Pancreas (tissue), 10 donors: ENCODE measurements at regions not wholly inside any gene's neighbourhood (a gene's known extent, or its start where the extent isn't known, plus 50 kb on each side); places are given as distances from the start of the nearest gene placed in this dataset.

ENCODE experiments used
- ATAC-seq, 4 donors: fragments of 200-7000 bp; cut with Tn5 transposase; one replicate each; pipeline versions ENCODE4 v1.8.0 to v1.9.1; 2020; ENCODE audit warnings: mild to moderate bottlenecking in 4 of 4, moderate library complexity in 4 of 4
- DNase-seq, 6 donors: peaks; one replicate each; pipeline ENCODE4 v3.0.0-alpha.2; 2020
- FAIRE-seq: peaks from 2 replicates; lab custom pipeline; 2012; peaks lifted over from hg19 to GRCh38; lab: Jason Lieb, UNC
- H3K27ac ChIP-seq, 4 donors: fragments of 200-600 bp; sonication (generic); 1 replicate in 3 of 4; 2 replicates in 1 of 4; pipeline versions ENCODE4 v1.5.0 to v1.8.0; 2020
- H3K27me3 ChIP-seq, 4 donors: fragments of 200-600 bp; one replicate each; pipeline ENCODE4 v1.8.0; 2021
- H3K36me3 ChIP-seq, 3 donors: fragments of 200-600 bp; sonication (generic) in 1 of 3; one replicate each; pipeline versions ENCODE4 v1.5.0 to v1.8.0; 2020 to 2021
- H3K4me1 ChIP-seq, 3 donors: fragments of 200-600 bp; one replicate each; pipeline ENCODE4 v1.8.0; 2021
- H3K4me3 ChIP-seq, 4 donors: fragments of 200-600 bp; sonication (generic) in 2 of 4; one replicate each; pipeline versions ENCODE4 v1.5.0 to v1.8.0; 2020 to 2021
- H3K9me3 ChIP-seq, 4 donors: fragments of 200-600 bp; one replicate each; pipeline ENCODE4 v1.8.0; 2021
- CTCF ChIP-seq, 4 donors: fragments of 200-600 bp; sonication (generic) in 3 of 4; IDR thresholded peaks; one replicate each; pipeline versions ENCODE4 v1.5.0 to v1.8.0; 2021; ENCODE audit warnings: antibody characterized with exemption in 4 of 4
- WGBS, 2 donors: extraction: QIAGEN DNeasy Blood & Tissue Kit; methylation state at CpG; one replicate each; pipeline ENCODE4 v1.1.7; 2013; 5-methylcytosine and 5-hydroxymethylcytosine counted together
- intact Hi-C, 3 donors: fragments of 100-400 bp; cut with DNase I; formaldehyde crosslinking; loops; one replicate each; pipeline versions ENCODE4 v1.11.1 to v1.14.2; 2022
- donor health status: healthy with polysubstance abuse.
- donor health status: DM: no; HTN: no; CAD: no; lungs with moderate emphysema.
- donor health status: DM: no; HTN: no; CAD: no.
- donor health status: control.
- donor health status: control.
- donor health status: Bipolar disorder and iron deficiency.
- donor health status: DM: yes; HTN: yes; CAD: no.
- donor health status: DM: no; HTN: no; CAD: no.
- donor health status: DM: no; HTN: no; CAD: no.
- donor health status: DM: yes; HTN: yes; CAD: no.

- FAIRE-seq, result no peak
These were observed 404.9 kb upstream of the ALCAM start for GRCh38 chr3:104961851-104962250.

GRCh38 chr3:104974316-104974715 lies 392.4 kb upstream of the ALCAM start:
- H3K36me3 ChIP-seq, result no peaks in the 10 kb centered on the region
- H3K27ac ChIP-seq, result no peak overlapping the region
- H3K4me3 ChIP-seq, result no peak overlapping the region
- DNase-seq (no peak), ATAC-seq (no peak), FAIRE-seq (no peak)
- H3K27me3 ChIP-seq, result no peaks in the 10 kb centered on the region
- TF ChIP-seq CTCF (IDR thresholded peaks at IDR 0.05), result no peak
- no peaks in the 10 kb centered on the region for H3K4me1 ChIP-seq
- WGBS, 2 donors, result 86 to 89% methylated on average over 5 of the region's 5 CpGs
- no peaks in the 10 kb centered on the region for H3K9me3 ChIP-seq
- intact Hi-C loops, result no loop called here

More at GRCh38 chr3:104961851-104962250, 404.9 kb upstream of the ALCAM start:
- intact Hi-C loops, result no loop called here
- WGBS, 2 donors, result 51% methylated on average over 1 of the region's 1 CpG
- no peak overlapping the region for H3K27ac ChIP-seq
- ATAC-seq, result no peak
- TF ChIP-seq CTCF (IDR thresholded peaks at IDR 0.05), result no peak
- H3K27me3 ChIP-seq, result no peaks in the 10 kb centered on the region
- no peaks in the 10 kb centered on the region for H3K36me3 ChIP-seq
- no peaks in the 10 kb centered on the region for H3K9me3 ChIP-seq
- no peaks in the 10 kb centered on the region for H3K4me1 ChIP-seq
- no peak overlapping the region for H3K4me3 ChIP-seq
- DNase-seq, result no peak

GRCh38 chr3:104977719-104978118 lies 389.0 kb upstream of the ALCAM start:
- Histone ChIP-seq H3K27me3 (no peaks in the 10 kb centered on the region), H3K36me3 (no peaks in the 10 kb centered on the region), H3K9me3 (no peaks in the 10 kb centered on the region), H3K4me3 (no peak overlapping the region), H3K4me1 (no peaks in the 10 kb centered on the region), H3K27ac (no peak overlapping the region)
- FAIRE-seq, result no peak
- intact Hi-C loops, result no loop called here
- 87 to 91% methylated on average over 3 of the region's 3 CpGs for WGBS, 2 donors
- no peak for TF ChIP-seq CTCF (IDR thresholded peaks at IDR 0.05)
- DNase-seq, result no peak
- no peak for ATAC-seq

GRCh38 chr3:104982130-104982529 lies 384.6 kb upstream of the ALCAM start:
- no peak for TF ChIP-seq CTCF (IDR thresholded peaks at IDR 0.05)
- Histone ChIP-seq H3K9me3 (no peaks in the 10 kb centered on the region), H3K4me3 (no peak overlapping the region), H3K27ac (no peak overlapping the region), H3K36me3 (no peaks in the 10 kb centered on the region), H3K27me3 (no peaks in the 10 kb centered on the region), H3K4me1 (no peaks in the 10 kb centered on the region)
- DNase-seq (no peak), FAIRE-seq (no peak), ATAC-seq (no peak)
- 96 to 97% methylated on average over 1 of the region's 1 CpG for WGBS, 2 donors
- intact Hi-C loops, result no loop called here

GRCh38 chr3:104987859-104988258 lies 378.9 kb upstream of the ALCAM start:
- no peak for FAIRE-seq
- Histone ChIP-seq H3K27ac (no peak overlapping the region), H3K36me3 (no peaks in the 10 kb centered on the region), H3K27me3 (no peaks in the 10 kb centered on the region), H3K4me3 (no peak overlapping the region), H3K4me1 (no peaks in the 10 kb centered on the region), H3K9me3 (no peaks in the 10 kb centered on the region)
- TF ChIP-seq CTCF (IDR thresholded peaks at IDR 0.05), result no peak
- no peak for DNase-seq
- ATAC-seq, result no peak
- intact Hi-C loops, result no loop called here
- 72 to 85% methylated on average over 2 of the region's 2 CpGs for WGBS, 2 donors
